ENCODE measurements at regions not wholly inside any gene's neighbourhood (a gene's known extent, or its start where the extent isn't known, plus 50 kb on each side); places are given as distances from the start of the nearest gene placed in this dataset.

DNA sequence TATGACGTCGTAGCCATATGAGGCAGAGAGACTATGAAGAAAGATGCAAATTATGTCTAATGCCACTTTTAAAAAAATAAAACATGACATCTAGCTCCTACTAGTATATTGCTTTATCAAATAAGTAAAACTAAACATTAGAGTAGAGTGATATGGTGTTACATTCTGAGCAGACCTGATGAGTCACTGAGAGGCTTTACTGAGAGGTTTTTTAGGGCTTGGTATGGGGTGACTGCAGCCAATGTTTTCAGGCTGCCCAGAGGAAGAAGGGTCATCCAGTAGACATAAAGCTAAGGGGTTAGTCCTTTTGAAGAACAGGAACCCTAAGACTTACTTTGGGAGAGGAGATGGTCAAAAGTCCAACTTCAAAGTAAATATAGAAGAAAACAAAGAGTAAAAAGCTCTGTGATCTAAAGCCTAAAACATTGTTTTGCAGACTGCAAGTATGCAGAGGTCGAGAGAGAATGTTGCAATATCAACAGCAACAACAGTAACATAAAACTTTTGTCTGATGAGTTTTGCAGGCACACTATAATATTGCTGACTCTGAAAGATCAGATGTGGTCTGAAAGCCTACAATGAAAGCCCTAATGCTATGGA, 774.7 kb downstream of the TMTC2 start:
- TF ChIP-seq, protein P1, sequence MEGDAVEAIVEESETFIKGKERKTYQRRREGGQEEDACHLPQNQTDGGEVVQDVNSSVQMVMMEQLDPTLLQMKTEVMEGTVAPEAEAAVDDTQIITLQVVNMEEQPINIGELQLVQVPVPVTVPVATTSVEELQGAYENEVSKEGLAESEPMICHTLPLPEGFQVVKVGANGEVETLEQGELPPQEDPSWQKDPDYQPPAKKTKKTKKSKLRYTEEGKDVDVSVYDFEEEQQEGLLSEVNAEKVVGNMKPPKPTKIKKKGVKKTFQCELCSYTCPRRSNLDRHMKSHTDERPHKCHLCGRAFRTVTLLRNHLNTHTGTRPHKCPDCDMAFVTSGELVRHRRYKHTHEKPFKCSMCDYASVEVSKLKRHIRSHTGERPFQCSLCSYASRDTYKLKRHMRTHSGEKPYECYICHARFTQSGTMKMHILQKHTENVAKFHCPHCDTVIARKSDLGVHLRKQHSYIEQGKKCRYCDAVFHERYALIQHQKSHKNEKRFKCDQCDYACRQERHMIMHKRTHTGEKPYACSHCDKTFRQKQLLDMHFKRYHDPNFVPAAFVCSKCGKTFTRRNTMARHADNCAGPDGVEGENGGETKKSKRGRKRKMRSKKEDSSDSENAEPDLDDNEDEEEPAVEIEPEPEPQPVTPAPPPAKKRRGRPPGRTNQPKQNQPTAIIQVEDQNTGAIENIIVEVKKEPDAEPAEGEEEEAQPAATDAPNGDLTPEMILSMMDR (IDR thresholded peaks at IDR 0.05), result no peak
- no peak for TF ChIP-seq POLR2A (IDR thresholded peaks at IDR 0.05)
